Ascending aorta (tissue), 2 donors: ENCODE measurements at regions not wholly inside any gene's neighbourhood (a gene's known extent, or its start where the extent isn't known, plus 50 kb on each side); places are given as distances from the start of the nearest gene placed in this dataset.

Source experiments
- DNase-seq, 2 donors: peaks; one replicate each; pipeline ENCODE4 v3.0.0-alpha.2; 2019; ENCODE audit warnings: low spot score in 2 of 2
- H3K27ac ChIP-seq, 2 donors: fragments of 200-600 bp; sonication (generic); one replicate each; pipeline ENCODE4 v1.5.1; 2016 to 2017; ENCODE audit warnings: mild to moderate bottlenecking in 1 of 2
- H3K27me3 ChIP-seq: fragments of 200-600 bp; sonication (generic); one replicate; pipeline ENCODE4 v1.5.1; 2017
- H3K36me3 ChIP-seq, 2 donors: fragments of 200-600 bp; sonication (generic); one replicate each; pipeline ENCODE4 v1.5.1; 2016
- H3K4me1 ChIP-seq, 2 donors: fragments of 200-600 bp; sonication (generic); one replicate each; pipeline ENCODE4 v1.5.1; 2016 to 2017; ENCODE audit warnings: mild to moderate bottlenecking in 1 of 2
- H3K4me3 ChIP-seq, 2 donors: fragments of 200-600 bp; sonication (generic); one replicate each; pipeline ENCODE4 v1.5.1; 2016 to 2017; ENCODE audit warnings: mild to moderate bottlenecking in 1 of 2
- H3K9me3 ChIP-seq, 2 donors: fragments of 200-600 bp; sonication (generic); one replicate each; pipeline ENCODE4 v1.5.1; 2016
- intact Hi-C: fragments of 100-400 bp; cut with DNase I; formaldehyde crosslinking; loops from one replicate; pipeline ENCODE4 v1.15.1; 2023
- TF ChIP-seq, protein P1 (sequence below), 3 experiments: fragments of 200-600 bp in 2 of 3; fragments of 450-650 bp in 1 of 3; sonication (generic) in 2 of 3; IDR thresholded peaks; one replicate each; pipeline ENCODE4 v1.5.1; 2016 to 2019; ENCODE audit warnings: antibody characterized with exemption in 3 of 3, mild to moderate bottlenecking in 1 of 3, moderate library complexity in 1 of 3

DNA sequence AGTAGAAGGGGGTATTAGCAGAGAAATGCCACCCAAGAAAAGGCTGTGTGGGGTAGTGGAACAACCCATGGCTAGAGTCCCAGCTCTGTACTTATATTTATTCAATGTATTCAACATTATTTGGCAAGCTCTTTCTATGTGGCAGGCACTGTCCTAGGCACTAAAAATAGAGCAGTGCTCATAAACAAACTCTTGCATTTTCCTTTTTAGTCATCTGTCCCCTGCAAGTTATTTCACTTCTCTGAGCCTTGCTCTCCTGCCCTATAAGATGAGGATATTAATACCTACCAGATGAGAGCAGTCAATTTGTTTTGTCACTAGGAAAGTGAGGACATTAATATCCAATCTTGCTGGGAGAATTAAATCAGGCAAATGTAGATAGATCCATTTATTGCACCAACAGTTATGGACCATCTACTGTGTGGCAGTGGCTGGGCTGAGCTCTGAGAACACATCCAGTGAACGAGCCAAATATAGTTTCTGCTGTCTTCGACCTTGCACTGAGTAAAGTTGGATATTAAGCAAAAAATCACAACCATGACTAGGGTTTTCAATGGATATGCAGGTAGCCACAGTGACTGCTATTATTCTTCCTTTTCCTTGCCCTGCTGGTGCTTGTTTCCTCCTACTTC is 314.3 kb upstream of the TBX3 start:
- no peak overlapping the region for H3K27ac ChIP-seq
- no peaks in the 10 kb centered on the region for H3K27me3 ChIP-seq
- no peak for DNase-seq
- intact Hi-C loops, result no loop called here
- no peak overlapping the region for H3K4me3 ChIP-seq
- no peaks in the 10 kb centered on the region for H3K9me3 ChIP-seq
- no peaks in the 10 kb centered on the region for H3K4me1 ChIP-seq
- H3K36me3 ChIP-seq, result no peaks in the 10 kb centered on the region
- TF ChIP-seq, protein P1, sequence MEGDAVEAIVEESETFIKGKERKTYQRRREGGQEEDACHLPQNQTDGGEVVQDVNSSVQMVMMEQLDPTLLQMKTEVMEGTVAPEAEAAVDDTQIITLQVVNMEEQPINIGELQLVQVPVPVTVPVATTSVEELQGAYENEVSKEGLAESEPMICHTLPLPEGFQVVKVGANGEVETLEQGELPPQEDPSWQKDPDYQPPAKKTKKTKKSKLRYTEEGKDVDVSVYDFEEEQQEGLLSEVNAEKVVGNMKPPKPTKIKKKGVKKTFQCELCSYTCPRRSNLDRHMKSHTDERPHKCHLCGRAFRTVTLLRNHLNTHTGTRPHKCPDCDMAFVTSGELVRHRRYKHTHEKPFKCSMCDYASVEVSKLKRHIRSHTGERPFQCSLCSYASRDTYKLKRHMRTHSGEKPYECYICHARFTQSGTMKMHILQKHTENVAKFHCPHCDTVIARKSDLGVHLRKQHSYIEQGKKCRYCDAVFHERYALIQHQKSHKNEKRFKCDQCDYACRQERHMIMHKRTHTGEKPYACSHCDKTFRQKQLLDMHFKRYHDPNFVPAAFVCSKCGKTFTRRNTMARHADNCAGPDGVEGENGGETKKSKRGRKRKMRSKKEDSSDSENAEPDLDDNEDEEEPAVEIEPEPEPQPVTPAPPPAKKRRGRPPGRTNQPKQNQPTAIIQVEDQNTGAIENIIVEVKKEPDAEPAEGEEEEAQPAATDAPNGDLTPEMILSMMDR (IDR thresholded peaks at IDR 0.05), result no peak

DNA sequence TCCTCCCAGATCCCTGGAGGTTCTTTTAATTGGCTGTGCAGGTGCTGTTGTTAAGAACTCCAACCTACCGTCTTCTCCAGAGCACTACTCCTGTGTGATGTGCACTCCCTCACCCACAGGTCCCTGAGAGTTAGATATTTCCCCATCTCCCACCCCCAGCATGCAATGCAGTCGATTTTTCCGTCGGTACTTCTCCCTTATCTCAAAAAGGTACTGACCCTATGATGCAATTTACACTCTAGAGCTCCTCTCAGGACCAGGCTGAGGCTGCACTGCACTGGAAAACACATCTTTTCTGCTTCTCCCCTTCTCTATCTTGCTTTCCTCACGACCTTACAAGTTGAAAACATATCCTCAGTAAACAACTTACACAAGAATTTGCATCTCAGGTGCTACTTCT is 312.4 kb upstream of the TBX3 start:
- H3K9me3 ChIP-seq, result no peaks in the 10 kb centered on the region
- H3K27ac ChIP-seq, result no peak overlapping the region
- H3K4me1 ChIP-seq, result no peaks in the 10 kb centered on the region
- H3K36me3 ChIP-seq, result no peaks in the 10 kb centered on the region
- TF ChIP-seq, protein P1 (IDR thresholded peaks at IDR 0.05), result no peak
- no peaks in the 10 kb centered on the region for H3K27me3 ChIP-seq
- intact Hi-C loops, result no loop called here
- H3K4me3 ChIP-seq, result no peak overlapping the region
- DNase-seq, result no peak

DNA sequence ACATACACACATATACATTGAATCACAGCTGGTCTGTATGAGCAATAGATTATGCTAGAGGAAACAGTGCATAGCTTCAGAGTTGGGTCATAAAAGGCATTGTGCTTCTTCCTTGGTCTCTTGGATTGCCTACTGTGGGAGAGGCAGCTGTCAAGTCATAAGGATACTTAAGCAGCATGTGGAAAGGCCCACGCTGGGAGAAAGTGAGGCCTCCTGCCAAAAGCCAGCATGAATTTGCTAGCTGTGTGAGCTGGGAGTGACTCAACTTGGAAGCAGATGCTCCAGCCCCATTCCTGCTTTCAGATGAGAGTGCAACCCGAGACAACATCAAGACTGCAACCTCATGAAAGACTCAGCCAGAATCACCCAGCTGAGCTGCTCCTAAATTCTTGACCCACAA is 311.9 kb upstream of the TBX3 start:
- TF ChIP-seq, protein P1 (IDR thresholded peaks at IDR 0.05), result no peak

DNA sequence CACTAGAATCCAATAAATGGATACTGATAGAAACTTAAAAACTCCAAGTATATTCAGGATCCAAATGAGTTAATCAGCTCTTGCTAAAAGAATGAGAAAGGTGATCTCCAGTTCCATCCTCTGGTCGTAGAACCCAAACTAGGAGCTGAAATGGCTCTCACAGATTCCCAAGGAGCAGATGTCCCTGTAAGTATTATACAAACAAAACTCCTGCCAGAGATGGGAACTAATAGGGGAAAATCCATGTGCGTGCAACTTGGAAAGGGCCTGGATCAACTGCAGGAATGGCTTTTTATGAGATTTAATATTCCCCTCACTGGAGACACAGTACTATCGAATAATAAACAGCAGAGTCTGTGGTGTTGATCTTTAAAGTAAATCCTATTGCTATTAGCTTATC is 309.2 kb upstream of the TBX3 start:
- Histone ChIP-seq H3K27ac (no peak overlapping the region), H3K36me3 (no peaks in the 10 kb centered on the region), H3K9me3 (no peaks in the 10 kb centered on the region), H3K27me3 (no peaks in the 10 kb centered on the region), H3K4me1 (no peaks in the 10 kb centered on the region), H3K4me3 (no peak overlapping the region)
- TF ChIP-seq, protein P1 (IDR thresholded peaks at IDR 0.05), result no peak
- intact Hi-C loops, result no loop called here
- no peak for DNase-seq

More for the DNA sequence above, 311.9 kb upstream of the TBX3 start:
- Histone ChIP-seq H3K36me3 (no peaks in the 10 kb centered on the region), H3K27ac (no peak overlapping the region), H3K4me1 (no peaks in the 10 kb centered on the region), H3K4me3 (no peak overlapping the region), H3K9me3 (no peaks in the 10 kb centered on the region), H3K27me3 (no peaks in the 10 kb centered on the region)
- no peak for DNase-seq
- intact Hi-C loops, result no loop called here

DNA sequence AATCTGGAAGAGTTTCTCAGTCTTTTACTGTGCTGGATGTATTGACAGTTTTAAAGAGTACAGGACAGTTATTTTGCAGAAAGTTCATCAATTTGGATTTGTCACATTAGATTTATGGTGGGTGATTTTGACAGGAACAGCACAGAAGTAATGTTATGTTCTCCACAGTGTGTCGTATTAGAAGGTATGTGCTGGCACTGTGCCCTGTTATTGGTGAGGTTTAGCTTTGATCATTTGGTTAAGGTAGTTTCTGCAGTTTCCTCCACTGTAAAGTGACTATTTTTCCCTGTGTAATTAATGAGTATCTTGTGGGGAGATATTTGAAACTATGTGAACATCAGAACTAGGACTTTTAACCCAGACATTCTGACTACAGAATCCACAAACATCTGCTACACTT is 308.5 kb upstream of the TBX3 start:
- no peaks in the 10 kb centered on the region for H3K36me3 ChIP-seq
- no peak overlapping the region for H3K4me3 ChIP-seq
- no peaks in the 10 kb centered on the region for H3K27me3 ChIP-seq
- no peaks in the 10 kb centered on the region for H3K9me3 ChIP-seq
- intact Hi-C loops, result no loop called here
- DNase-seq, result no peak
- no peaks in the 10 kb centered on the region for H3K4me1 ChIP-seq
- H3K27ac ChIP-seq, result no peak overlapping the region
- TF ChIP-seq, protein P1 (IDR thresholded peaks at IDR 0.05), result no peak

DNA sequence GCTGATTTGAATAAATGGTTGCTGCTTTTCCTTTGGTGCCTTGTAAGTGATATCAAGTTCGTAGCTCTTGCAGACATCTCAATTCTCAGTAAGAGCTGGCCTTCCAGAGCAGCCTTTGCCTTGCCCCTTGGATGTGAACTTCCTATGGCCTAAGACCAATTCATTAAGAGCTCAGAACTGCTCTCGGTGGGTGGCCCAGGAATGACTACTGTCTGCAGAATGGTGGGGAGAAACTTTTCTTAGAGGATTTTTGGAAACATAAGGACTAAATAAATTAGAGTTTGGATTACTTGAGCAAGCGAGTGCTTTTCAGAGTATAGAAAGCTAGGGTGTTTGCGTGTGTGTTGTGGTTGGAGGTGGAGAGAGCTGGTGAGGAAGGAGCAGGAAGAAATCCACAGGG is 306.4 kb upstream of the TBX3 start:
- DNase-seq, result no peak
- H3K4me1 ChIP-seq, result no peaks in the 10 kb centered on the region
- no peak overlapping the region for H3K27ac ChIP-seq
- H3K27me3 ChIP-seq, result no peaks in the 10 kb centered on the region
- no peaks in the 10 kb centered on the region for H3K9me3 ChIP-seq
- no peaks in the 10 kb centered on the region for H3K36me3 ChIP-seq
- TF ChIP-seq, protein P1 (IDR thresholded peaks at IDR 0.05), result no peak
- no peak overlapping the region for H3K4me3 ChIP-seq
- intact Hi-C loops, result no loop called here
